PC-3 (cell line): ENCODE measurements at regions not wholly inside any gene's neighbourhood (a gene's known extent, or its start where the extent isn't known, plus 50 kb on each side); places are given as distances from the start of the nearest gene placed in this dataset.

Experiments
- ATAC-seq: fragments of 200-7000 bp; cut with Tn5 transposase; 2 replicates; pipeline ENCODE4 v1.9.1; 2020; ENCODE audit warnings: mild to moderate bottlenecking, moderate library complexity
- BruUV-seq: library from RNA; stranded (reverse); fragments of 400-500 nt; replicated peaks from 2 replicates; lab custom pipeline; 2021; lab: Mats Ljungman, UMichigan
- CTCF ChIA-PET: fragments of 300-600 bp; sonication (Branson Sonifier 250); formaldehyde crosslinking; loops from one replicate; lab custom pipeline; 2022; ENCODE audit warnings: antibody characterized with exemption; lab: Charles Lee
- POLR2A ChIA-PET: fragments of 300-600 bp; sonication (Branson Sonifier 250); formaldehyde crosslinking; loops from one replicate; lab custom pipeline; 2022; ENCODE audit warnings: antibody characterized with exemption; ENCODE audit not compliant: unreplicated experiment; lab: Charles Lee
- DNase-seq: peaks from one replicate; pipeline ENCODE4 v3.0.0-alpha.2; 2015
- H2AFZ ChIP-seq: fragments of 300-600 bp; sonication (generic); 2 replicates; pipeline ENCODE4 v1.6.0; 2016; ENCODE audit warnings: antibody characterized with exemption, low read length
- H3F3A ChIP-seq: fragments of 300-600 bp; sonication (generic); one replicate; pipeline ENCODE4 v1.6.0; 2017; ENCODE audit warnings: antibody characterized with exemption, low read length, control low read depth, mild to moderate bottlenecking; ENCODE audit not compliant: unreplicated experiment
- H3K27ac ChIP-seq: fragments of 300-600 bp; sonication (generic); 2 replicates; pipeline ENCODE4 v1.5.1; 2016; ENCODE audit warnings: mild to moderate bottlenecking, low read length
- H3K27me3 ChIP-seq: fragments of 300-600 bp; sonication (generic); 2 replicates; pipeline ENCODE4 v1.6.1; 2016; ENCODE audit warnings: low read length, mixed read lengths
- H3K36me3 ChIP-seq: fragments of 300-600 bp; sonication (generic); 2 replicates; pipeline ENCODE4 v1.6.1; 2016; ENCODE audit warnings: low read depth, mixed run types, low read length, mixed read lengths
- H3K4me1 ChIP-seq: fragments of 300-600 bp; sonication (generic); 2 replicates; pipeline ENCODE4 v1.5.1; 2016; ENCODE audit warnings: low read length; ENCODE audit not compliant: insufficient read depth
- H3K4me2 ChIP-seq: fragments of 300-600 bp; sonication (generic); 2 replicates; pipeline ENCODE4 v1.6.0; 2016; ENCODE audit warnings: low read length
- H3K4me3 ChIP-seq: fragments of 300-600 bp; sonication (generic); 2 replicates; pipeline ENCODE4 v1.5.1; 2016; ENCODE audit warnings: mild to moderate bottlenecking, low read length, mixed read lengths
- H3K79me2 ChIP-seq: fragments of 300-600 bp; sonication (generic); 2 replicates; pipeline ENCODE4 v1.6.1; 2017; ENCODE audit warnings: low read length, mixed read lengths
- H3K9ac ChIP-seq: fragments of 300-600 bp; sonication (generic); 2 replicates; pipeline ENCODE4 v1.6.0; 2016; ENCODE audit warnings: mild to moderate bottlenecking, low read length
- H3K9me2 ChIP-seq: fragments of 300-600 bp; sonication (generic); replicated peaks from 2 replicates; pipeline ENCODE4 v1.6.1; 2016; ENCODE audit warnings: mixed run types, low read length, mixed read lengths
- H3K9me3 ChIP-seq: fragments of 300-600 bp; sonication (generic); 2 replicates; pipeline ENCODE4 v1.6.1; 2016; ENCODE audit warnings: low read length, mixed read lengths
- H4K20me1 ChIP-seq: fragments of 300-600 bp; sonication (generic); 2 replicates; pipeline ENCODE4 v1.6.1; 2016; ENCODE audit warnings: low read length, mixed read lengths
- EZH2 ChIP-seq: fragments of 300-600 bp; sonication (generic); IDR thresholded peaks from one replicate; pipeline ENCODE4 v1.6.1; 2017; ENCODE audit warnings: antibody characterized with exemption, mild to moderate bottlenecking, low read length; ENCODE audit not compliant: unreplicated experiment
- EZH2phosphoT487 ChIP-seq: fragments of 300-600 bp; sonication (generic); IDR thresholded peaks from 2 replicates; pipeline ENCODE4 v1.6.1; 2018; ENCODE audit warnings: mild to moderate bottlenecking, antibody characterized with exemption, low read length, borderline replicate concordance
- intact Hi-C: fragments of 100-400 bp; cut with micrococcal nuclease; formaldehyde crosslinking; loops from 2 replicates; pipeline ENCODE4 v1.9.0; 2023
- TF ChIP-seq, protein P1 (sequence below): fragments of 300-600 bp; sonication (generic); conservative IDR thresholded peaks from 2 replicates; pipeline ENCODE4 v1.5.1; 2017; ENCODE audit warnings: antibody characterized with exemption, low read depth, mild to moderate bottlenecking, low read length

GRCh38 chr16:85419503-85420408 is 193.4 kb upstream of the GSE1 start:
- H3F3A ChIP-seq = no peaks in the 10 kb centered on the region
- H3K4me1 ChIP-seq = no peaks in the 10 kb centered on the region
- BruUV-seq = no TSS peak
- H3K9me3 ChIP-seq = no peaks in the 10 kb centered on the region
- no peaks in the 10 kb centered on the region for H3K36me3 ChIP-seq
- DNase-seq = no peak
- H3K79me2 ChIP-seq = no peaks in the 10 kb centered on the region
- H2AFZ ChIP-seq = no peak overlapping the region
- ATAC-seq = no peak
- no peaks in the 10 kb centered on the region for H4K20me1 ChIP-seq
- no peaks in the 10 kb centered on the region for H3K27me3 ChIP-seq
- ChIA-PET POLR2A (no interaction called here), CTCF (interaction anchor here (1.0 kb wide), 2 partner anchors 26 to 137 kb away, joined by 4 to 5 read pairs; no protein-coding TSS in a partner anchor)
- no peak overlapping the region for H3K4me2 ChIP-seq
- H3K9ac ChIP-seq = no peak overlapping the region
- H3K9me2 ChIP-seq = no peaks in the 10 kb centered on the region
- no peak overlapping the region for H3K27ac ChIP-seq
- intact Hi-C loops = loop anchor here (10.0 kb wide), 1 partner anchor 135 kb away; no protein-coding TSS in a partner anchor
- no peak overlapping the region for H3K4me3 ChIP-seq
- TF ChIP-seq, protein P1, sequence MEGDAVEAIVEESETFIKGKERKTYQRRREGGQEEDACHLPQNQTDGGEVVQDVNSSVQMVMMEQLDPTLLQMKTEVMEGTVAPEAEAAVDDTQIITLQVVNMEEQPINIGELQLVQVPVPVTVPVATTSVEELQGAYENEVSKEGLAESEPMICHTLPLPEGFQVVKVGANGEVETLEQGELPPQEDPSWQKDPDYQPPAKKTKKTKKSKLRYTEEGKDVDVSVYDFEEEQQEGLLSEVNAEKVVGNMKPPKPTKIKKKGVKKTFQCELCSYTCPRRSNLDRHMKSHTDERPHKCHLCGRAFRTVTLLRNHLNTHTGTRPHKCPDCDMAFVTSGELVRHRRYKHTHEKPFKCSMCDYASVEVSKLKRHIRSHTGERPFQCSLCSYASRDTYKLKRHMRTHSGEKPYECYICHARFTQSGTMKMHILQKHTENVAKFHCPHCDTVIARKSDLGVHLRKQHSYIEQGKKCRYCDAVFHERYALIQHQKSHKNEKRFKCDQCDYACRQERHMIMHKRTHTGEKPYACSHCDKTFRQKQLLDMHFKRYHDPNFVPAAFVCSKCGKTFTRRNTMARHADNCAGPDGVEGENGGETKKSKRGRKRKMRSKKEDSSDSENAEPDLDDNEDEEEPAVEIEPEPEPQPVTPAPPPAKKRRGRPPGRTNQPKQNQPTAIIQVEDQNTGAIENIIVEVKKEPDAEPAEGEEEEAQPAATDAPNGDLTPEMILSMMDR = no peak
- TF ChIP-seq EZH2phosphoT487 (no peak), EZH2 (no peak)

GRCh38 chr16:85420501-85421337 is 192.4 kb upstream of the GSE1 start:
- ATAC-seq (peak; percentile 60), DNase-seq (peak; percentile 66)
- CTCF ChIA-PET = interaction anchor here (0.5 to 1.0 kb wide), 3 partner anchors 27 to 136 kb away, joined by 3 to 5 read pairs (median 4); no protein-coding TSS in a partner anchor
- H4K20me1 ChIP-seq = no peaks in the 10 kb centered on the region
- no peaks in the 10 kb centered on the region for H3K79me2 ChIP-seq
- no peaks in the 10 kb centered on the region for H3K4me1 ChIP-seq
- no peaks in the 10 kb centered on the region for H3K27me3 ChIP-seq
- H3K36me3 ChIP-seq = no peaks in the 10 kb centered on the region
- no peak overlapping the region for H3K9ac ChIP-seq
- no peaks in the 10 kb centered on the region for H3F3A ChIP-seq
- H2AFZ ChIP-seq = no peak overlapping the region
- no peak for TF ChIP-seq EZH2phosphoT487
- TF ChIP-seq, protein P1 = peak; percentile 97
- POLR2A ChIA-PET = no interaction called here
- BruUV-seq = no TSS peak
- H3K9me3 ChIP-seq = no peaks in the 10 kb centered on the region
- no peaks in the 10 kb centered on the region for H3K9me2 ChIP-seq
- no peak overlapping the region for H3K4me3 ChIP-seq
- H3K4me2 ChIP-seq = no peak overlapping the region
- intact Hi-C loops = loop anchor here (10.0 kb wide), 1 partner anchor 134 kb away; no protein-coding TSS in a partner anchor
- no peak overlapping the region for H3K27ac ChIP-seq
